SK-N-SH (cell line): ENCODE measurements at regions not wholly inside any gene's neighbourhood (a gene's known extent, or its start where the extent isn't known, plus 50 kb on each side); places are given as distances from the start of the nearest gene placed in this dataset.

Source experiments
- CTCF ChIA-PET: fragments of 300-600, 350-600 bp; formaldehyde crosslinking; extraction: SDS; loops from one replicate; lab custom pipeline; 2021; lab: Yijun Ruan, JAX
- POLR2A ChIA-PET: fragments of 350-600 bp; sonication (Branson Sonifier 250); formaldehyde crosslinking; extraction: SDS; loops from one replicate; lab custom pipeline; 2020; ENCODE audit warnings: antibody characterized with exemption, inconsistent platforms; lab: Yijun Ruan, JAX
- DNase-seq: peaks from one replicate; pipeline ENCODE4 v3.0.0; 2012
- H2AFZ ChIP-seq: fragments of 200-600 bp; sonication (generic); 2 replicates; pipeline ENCODE4 v1.8.1; 2016; ENCODE audit warnings: antibody characterized with exemption, mild to moderate bottlenecking, low read depth
- H3F3A ChIP-seq: fragments of 200-600 bp; sonication (generic); replicated peaks from 2 replicates; pipeline ENCODE3; 2016; ENCODE audit warnings: antibody characterized with exemption, mild to moderate bottlenecking; ENCODE audit not compliant: insufficient read depth
- H3K27ac ChIP-seq, 2 experiments: fragments of 200-500 bp in 1 of 2; fragments of 200-600 bp in 1 of 2; sonication (Bioruptor generic) in 1 of 2; sonication (generic), shearing (Covaris generic) in 1 of 2; 2 replicates each; pipeline versions ENCODE4 v1.5.1 to v1.6.1; 2014 to 2016; ENCODE audit warnings: low read depth in 2 of 2, inconsistent platforms in 1 of 2, low read length in 1 of 2, mild to moderate bottlenecking in 1 of 2, mixed read lengths in 1 of 2
- H3K27me3 ChIP-seq: fragments of 200-600 bp; sonication (generic), shearing (Covaris generic); 2 replicates; pipeline ENCODE4 v1.6.1; 2016; ENCODE audit warnings: mixed run types; ENCODE audit not compliant: insufficient read depth
- H3K36me3 ChIP-seq, 2 experiments: fragments of 200-500 bp in 1 of 2; fragments of 200-600 bp in 1 of 2; sonication (Bioruptor generic) in 1 of 2; sonication (generic) in 1 of 2; replicated peaks in 1 of 2; 2 replicates each; pipeline versions ENCODE3 to v1.5.1; 2014 to 2016; ENCODE audit warnings: low read length in 1 of 2, mild to moderate bottlenecking in 1 of 2; ENCODE audit not compliant: insufficient read depth in 2 of 2, control insufficient read depth in 1 of 2
- H3K4me1 ChIP-seq, 2 experiments: fragments of 200-500 bp in 1 of 2; fragments of 200-600 bp in 1 of 2; sonication (Bioruptor generic) in 1 of 2; sonication (generic), shearing (Covaris generic) in 1 of 2; 2 replicates each; pipeline versions ENCODE4 v1.5.1 to v1.6.1; 2014 to 2016; ENCODE audit warnings: low read depth in 1 of 2, low read length in 1 of 2, mixed run types in 1 of 2; ENCODE audit not compliant: insufficient read depth in 2 of 2, control insufficient read depth in 1 of 2
- H3K4me2 ChIP-seq: fragments of 200-600 bp; sonication (generic), shearing (Covaris generic); 2 replicates; pipeline ENCODE4 v1.6.1; 2017; ENCODE audit warnings: mixed run types
- H3K4me3 ChIP-seq, 2 experiments: fragments of 200-500 bp in 1 of 2; fragments of 200-600 bp in 1 of 2; sonication (Bioruptor generic) in 1 of 2; sonication (generic), shearing (Covaris generic) in 1 of 2; 2 replicates each; pipeline versions ENCODE4 v1.5.1 to v1.8.1; 2014 to 2016; ENCODE audit warnings: low read depth in 2 of 2, inconsistent platforms in 1 of 2, low read length in 1 of 2, mild to moderate bottlenecking in 1 of 2, mixed read lengths in 1 of 2, moderate library complexity in 1 of 2
- H3K79me2 ChIP-seq: fragments of 200-600 bp; sonication (generic); 2 replicates; pipeline ENCODE4 v1.8.1; 2017; ENCODE audit warnings: mild to moderate bottlenecking; ENCODE audit not compliant: insufficient read depth
- H3K9ac ChIP-seq: fragments of 200-600 bp; sonication (generic); 2 replicates; pipeline ENCODE4 v1.6.1; 2017; ENCODE audit warnings: mixed run types
- H3K9me2 ChIP-seq: fragments of 200-600 bp; sonication (generic); 2 replicates; pipeline ENCODE4 v1.6.1; 2017; ENCODE audit warnings: mixed run types
- H3K9me3 ChIP-seq: fragments of 200-600 bp; sonication (generic); 2 replicates; pipeline ENCODE4 v1.6.1; 2017; ENCODE audit warnings: mixed run types, mild to moderate bottlenecking, moderate library complexity
- H4K20me1 ChIP-seq: fragments of 200-600 bp; sonication (generic); 2 replicates; pipeline ENCODE4 v1.6.1; 2017; ENCODE audit warnings: mild to moderate bottlenecking, mixed run types; ENCODE audit not compliant: insufficient read depth
- CHD2 ChIP-seq: fragments of 150-350 bp; IDR thresholded peaks from 2 replicates; pipeline ENCODE4 v1.6.1; 2018; ENCODE audit warnings: low read length; ENCODE audit not compliant: partially characterized antibody
- ELF1 ChIP-seq: IDR thresholded peaks from 2 replicates; pipeline ENCODE4 v1.4.0; 2012
- EP300 ChIP-seq, 2 experiments: IDR thresholded peaks; 2 replicates each; pipeline versions ENCODE4 v1.4.0 to v1.6.1; 2012; ENCODE audit warnings: borderline replicate concordance in 1 of 2, low read depth in 1 of 2, low read length in 1 of 2
- FOSL2 ChIP-seq: IDR thresholded peaks from 2 replicates; pipeline ENCODE4 v1.4.0; 2012; ENCODE audit warnings: low read depth, mild to moderate bottlenecking, moderate library complexity, borderline replicate concordance
- NRF1 ChIP-seq: IDR thresholded peaks from 2 replicates; pipeline ENCODE4 v1.6.1; 2012; ENCODE audit warnings: low read depth, mild to moderate bottlenecking, low read length
- RAD21 ChIP-seq: IDR thresholded peaks from 2 replicates; pipeline ENCODE4 v1.6.1; 2012; ENCODE audit warnings: mild to moderate bottlenecking, low read length
- RFX5 ChIP-seq: IDR thresholded peaks from 2 replicates; pipeline ENCODE4 v1.6.1; 2012; ENCODE audit warnings: mild to moderate bottlenecking, improper control_type of control experiment, low read length
- TCF12 ChIP-seq: IDR thresholded peaks from 2 replicates; pipeline ENCODE4 v1.4.0; 2012
- WGBS: methylation state at CpG from one replicate; pipeline ENCODE4 v1.1.6; 2017; ENCODE audit warnings: low lambda C conversion rate; 5-methylcytosine and 5-hydroxymethylcytosine counted together
- TF ChIP-seq, protein P1 (sequence below): IDR thresholded peaks from 2 replicates; pipeline ENCODE4 v1.4.0; 2012; ENCODE audit warnings: low read depth, borderline replicate concordance
- TF ChIP-seq, protein P2 (sequence below): IDR thresholded peaks from 2 replicates; pipeline ENCODE4 v1.4.0; 2012; ENCODE audit warnings: low read depth
- TF ChIP-seq, protein P3 (sequence below): IDR thresholded peaks from 2 replicates; pipeline ENCODE4 v1.6.1; 2012; ENCODE audit warnings: mild to moderate bottlenecking, low read depth, low read length, moderate library complexity
- TF ChIP-seq, protein P4 (sequence below): IDR thresholded peaks from 2 replicates; pipeline ENCODE4 v1.4.0; 2012; ENCODE audit warnings: low read depth, borderline replicate concordance

DNA sequence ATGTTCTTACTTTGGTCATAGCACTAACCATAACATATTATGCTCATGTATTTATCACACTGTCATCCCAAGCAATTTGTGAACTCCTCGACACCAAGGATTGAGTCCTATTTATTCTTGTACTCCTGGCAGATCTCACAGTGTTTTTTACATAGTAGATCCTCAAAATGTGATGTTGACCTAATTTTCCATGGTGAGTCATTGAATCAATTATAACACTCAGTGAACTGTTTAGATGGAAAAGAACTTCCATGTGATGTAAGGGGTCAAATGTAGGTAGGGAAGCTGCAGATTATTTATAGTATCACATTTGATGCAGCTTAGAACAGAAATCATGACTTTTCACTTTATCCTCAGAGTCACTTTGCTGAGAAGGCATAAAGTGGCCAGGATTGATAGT is 281.9 kb upstream of the ADAMTS5 start:
- CTCF ChIA-PET: no interaction called here
- H3K9me3 ChIP-seq: no peaks in the 10 kb centered on the region

More for the DNA sequence above, 281.9 kb upstream of the ADAMTS5 start:
- Histone ChIP-seq H3K36me3 (no peaks in the 10 kb centered on the region), H3K9ac (no peak overlapping the region), H2AFZ (no peak overlapping the region), H3K4me1 (no peaks in the 10 kb centered on the region; a peak in 1 of 4 replicates), H3K79me2 (no peaks in the 10 kb centered on the region), H3K27ac (no peak overlapping the region), H4K20me1 (no peaks in the 10 kb centered on the region), H3K9me2 (no peaks in the 10 kb centered on the region), H3F3A (no peaks in the 10 kb centered on the region), H3K4me2 (no peak overlapping the region), H3K27me3 (no peaks in the 10 kb centered on the region), H3K4me3 (no peak overlapping the region)
- POLR2A ChIA-PET: no interaction called here
- WGBS: 73% methylated on average over 1 of the region's 1 CpG
- TF ChIP-seq NRF1 (no peak), RAD21 (no peak), CHD2 (no peak), EP300 (IDR thresholded peaks at IDR 0.05; ENCODE audit: borderline replicate concordance in 1 of 2, low read depth in 1 of 2, low read length in 1 of 2) (no peak), TCF12 (no peak), RFX5 (no peak), ELF1 (no peak), FOSL2 (no peak)
- TF ChIP-seq, protein P1, sequence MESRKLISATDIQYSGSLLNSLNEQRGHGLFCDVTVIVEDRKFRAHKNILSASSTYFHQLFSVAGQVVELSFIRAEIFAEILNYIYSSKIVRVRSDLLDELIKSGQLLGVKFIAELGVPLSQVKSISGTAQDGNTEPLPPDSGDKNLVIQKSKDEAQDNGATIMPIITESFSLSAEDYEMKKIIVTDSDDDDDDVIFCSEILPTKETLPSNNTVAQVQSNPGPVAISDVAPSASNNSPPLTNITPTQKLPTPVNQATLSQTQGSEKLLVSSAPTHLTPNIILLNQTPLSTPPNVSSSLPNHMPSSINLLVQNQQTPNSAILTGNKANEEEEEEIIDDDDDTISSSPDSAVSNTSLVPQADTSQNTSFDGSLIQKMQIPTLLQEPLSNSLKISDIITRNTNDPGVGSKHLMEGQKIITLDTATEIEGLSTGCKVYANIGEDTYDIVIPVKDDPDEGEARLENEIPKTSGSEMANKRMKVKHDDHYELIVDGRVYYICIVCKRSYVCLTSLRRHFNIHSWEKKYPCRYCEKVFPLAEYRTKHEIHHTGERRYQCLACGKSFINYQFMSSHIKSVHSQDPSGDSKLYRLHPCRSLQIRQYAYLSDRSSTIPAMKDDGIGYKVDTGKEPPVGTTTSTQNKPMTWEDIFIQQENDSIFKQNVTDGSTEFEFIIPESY: no peak
- TF ChIP-seq, protein P2, sequence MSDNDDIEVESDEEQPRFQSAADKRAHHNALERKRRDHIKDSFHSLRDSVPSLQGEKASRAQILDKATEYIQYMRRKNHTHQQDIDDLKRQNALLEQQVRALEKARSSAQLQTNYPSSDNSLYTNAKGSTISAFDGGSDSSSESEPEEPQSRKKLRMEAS: no peak
- TF ChIP-seq, protein P3, sequence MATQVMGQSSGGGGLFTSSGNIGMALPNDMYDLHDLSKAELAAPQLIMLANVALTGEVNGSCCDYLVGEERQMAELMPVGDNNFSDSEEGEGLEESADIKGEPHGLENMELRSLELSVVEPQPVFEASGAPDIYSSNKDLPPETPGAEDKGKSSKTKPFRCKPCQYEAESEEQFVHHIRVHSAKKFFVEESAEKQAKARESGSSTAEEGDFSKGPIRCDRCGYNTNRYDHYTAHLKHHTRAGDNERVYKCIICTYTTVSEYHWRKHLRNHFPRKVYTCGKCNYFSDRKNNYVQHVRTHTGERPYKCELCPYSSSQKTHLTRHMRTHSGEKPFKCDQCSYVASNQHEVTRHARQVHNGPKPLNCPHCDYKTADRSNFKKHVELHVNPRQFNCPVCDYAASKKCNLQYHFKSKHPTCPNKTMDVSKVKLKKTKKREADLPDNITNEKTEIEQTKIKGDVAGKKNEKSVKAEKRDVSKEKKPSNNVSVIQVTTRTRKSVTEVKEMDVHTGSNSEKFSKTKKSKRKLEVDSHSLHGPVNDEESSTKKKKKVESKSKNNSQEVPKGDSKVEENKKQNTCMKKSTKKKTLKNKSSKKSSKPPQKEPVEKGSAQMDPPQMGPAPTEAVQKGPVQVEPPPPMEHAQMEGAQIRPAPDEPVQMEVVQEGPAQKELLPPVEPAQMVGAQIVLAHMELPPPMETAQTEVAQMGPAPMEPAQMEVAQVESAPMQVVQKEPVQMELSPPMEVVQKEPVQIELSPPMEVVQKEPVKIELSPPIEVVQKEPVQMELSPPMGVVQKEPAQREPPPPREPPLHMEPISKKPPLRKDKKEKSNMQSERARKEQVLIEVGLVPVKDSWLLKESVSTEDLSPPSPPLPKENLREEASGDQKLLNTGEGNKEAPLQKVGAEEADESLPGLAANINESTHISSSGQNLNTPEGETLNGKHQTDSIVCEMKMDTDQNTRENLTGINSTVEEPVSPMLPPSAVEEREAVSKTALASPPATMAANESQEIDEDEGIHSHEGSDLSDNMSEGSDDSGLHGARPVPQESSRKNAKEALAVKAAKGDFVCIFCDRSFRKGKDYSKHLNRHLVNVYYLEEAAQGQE: no peak
- TF ChIP-seq, protein P4, sequence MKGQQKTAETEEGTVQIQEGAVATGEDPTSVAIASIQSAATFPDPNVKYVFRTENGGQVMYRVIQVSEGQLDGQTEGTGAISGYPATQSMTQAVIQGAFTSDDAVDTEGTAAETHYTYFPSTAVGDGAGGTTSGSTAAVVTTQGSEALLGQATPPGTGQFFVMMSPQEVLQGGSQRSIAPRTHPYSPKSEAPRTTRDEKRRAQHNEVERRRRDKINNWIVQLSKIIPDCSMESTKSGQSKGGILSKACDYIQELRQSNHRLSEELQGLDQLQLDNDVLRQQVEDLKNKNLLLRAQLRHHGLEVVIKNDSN: no peak
- DNase-seq: no peak
